ENCODE measurements at regions not wholly inside any gene's neighbourhood (a gene's known extent, or its start where the extent isn't known, plus 50 kb on each side); places are given as distances from the start of the nearest gene placed in this dataset.

DNA sequence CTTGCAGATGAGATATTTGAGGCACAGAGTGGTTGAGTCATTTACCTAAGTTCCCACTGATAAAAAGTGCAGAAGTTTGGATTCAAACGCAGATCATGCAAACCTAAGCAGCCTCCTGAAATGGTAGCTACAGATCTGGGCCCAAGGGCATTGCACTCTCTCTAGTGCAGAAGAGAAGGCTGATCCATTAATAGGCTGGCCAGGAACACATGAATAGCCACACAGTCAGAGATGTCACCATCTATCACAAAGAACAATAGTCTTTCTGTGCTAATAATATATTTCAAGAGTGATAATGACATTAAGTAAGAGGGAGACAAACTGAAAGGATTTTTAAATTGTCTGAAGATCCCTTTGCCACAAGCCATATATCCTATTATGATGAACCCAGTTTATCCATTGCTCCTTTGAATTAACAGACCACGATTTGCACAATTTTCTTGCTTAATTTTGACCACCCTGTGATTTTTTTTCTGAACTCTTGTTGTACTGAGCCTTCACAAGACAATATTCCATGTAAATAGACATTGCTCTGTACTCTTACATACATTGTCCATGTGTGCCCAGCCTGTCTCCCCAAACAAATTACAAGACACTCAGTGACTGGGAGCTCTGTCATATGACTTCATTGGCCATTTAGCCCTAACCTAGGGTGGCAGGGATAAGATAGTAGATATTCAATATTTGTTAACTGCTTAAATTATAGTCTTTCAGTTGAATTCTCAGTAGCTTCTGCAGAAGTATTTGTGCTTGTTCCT is 112.4 kb upstream of the RBPJ start:
- TF ChIP-seq, protein P1, sequence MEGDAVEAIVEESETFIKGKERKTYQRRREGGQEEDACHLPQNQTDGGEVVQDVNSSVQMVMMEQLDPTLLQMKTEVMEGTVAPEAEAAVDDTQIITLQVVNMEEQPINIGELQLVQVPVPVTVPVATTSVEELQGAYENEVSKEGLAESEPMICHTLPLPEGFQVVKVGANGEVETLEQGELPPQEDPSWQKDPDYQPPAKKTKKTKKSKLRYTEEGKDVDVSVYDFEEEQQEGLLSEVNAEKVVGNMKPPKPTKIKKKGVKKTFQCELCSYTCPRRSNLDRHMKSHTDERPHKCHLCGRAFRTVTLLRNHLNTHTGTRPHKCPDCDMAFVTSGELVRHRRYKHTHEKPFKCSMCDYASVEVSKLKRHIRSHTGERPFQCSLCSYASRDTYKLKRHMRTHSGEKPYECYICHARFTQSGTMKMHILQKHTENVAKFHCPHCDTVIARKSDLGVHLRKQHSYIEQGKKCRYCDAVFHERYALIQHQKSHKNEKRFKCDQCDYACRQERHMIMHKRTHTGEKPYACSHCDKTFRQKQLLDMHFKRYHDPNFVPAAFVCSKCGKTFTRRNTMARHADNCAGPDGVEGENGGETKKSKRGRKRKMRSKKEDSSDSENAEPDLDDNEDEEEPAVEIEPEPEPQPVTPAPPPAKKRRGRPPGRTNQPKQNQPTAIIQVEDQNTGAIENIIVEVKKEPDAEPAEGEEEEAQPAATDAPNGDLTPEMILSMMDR (IDR thresholded peaks at IDR 0.05; ENCODE audit: borderline replicate concordance, extremely low read depth, low read length, poor library complexity, severe bottlenecking), result no peak
- no peak for TF ChIP-seq EZH2 (IDR thresholded peaks at IDR 0.05; ENCODE audit: borderline replicate concordance, low read depth, low read length, severe bottlenecking)
